Esophagus muscularis mucosa (tissue), 4 donors: ENCODE measurements at regions not wholly inside any gene's neighbourhood (a gene's known extent, or its start where the extent isn't known, plus 50 kb on each side); places are given as distances from the start of the nearest gene placed in this dataset.

Experiments used
- DNase-seq: peaks from one replicate; pipeline ENCODE4 v3.0.0-alpha.2; 2017; ENCODE audit errors: extremely low spot score
- H3K27ac ChIP-seq, 4 donors: fragments of 200-600 bp; sonication (generic); replicated peaks in 1 of 4; 1 replicate in 3 of 4; 2 replicates in 1 of 4; pipeline ENCODE4 v1.5.1; 2016 to 2019; ENCODE audit warnings: mild to moderate bottlenecking in 1 of 4
- H3K27me3 ChIP-seq, 4 donors: fragments of 200-600 bp; sonication (generic); one replicate each; pipeline versions ENCODE4 v1.5.1 to v1.6.0; 2016 to 2019
- H3K36me3 ChIP-seq, 4 donors: fragments of 200-600 bp; sonication (generic); one replicate each; pipeline ENCODE4 v1.5.1; 2016 to 2019
- H3K4me1 ChIP-seq, 4 donors: fragments of 200-600 bp; sonication (generic); one replicate each; pipeline ENCODE4 v1.5.1; 2016 to 2019
- H3K4me3 ChIP-seq, 4 donors: fragments of 200-600 bp; sonication (generic); 1 replicate in 2 of 4; 2 replicates in 2 of 4; pipeline ENCODE4 v1.5.1; 2016 to 2019; ENCODE audit warnings: mild to moderate bottlenecking in 4 of 4, moderate library complexity in 1 of 4
- H3K9me3 ChIP-seq, 4 donors: fragments of 200-600 bp; sonication (generic); 1 replicate in 3 of 4; 2 replicates in 1 of 4; pipeline ENCODE4 v1.5.1; 2016 to 2019
- CTCF ChIP-seq, 3 experiments: fragments of 200-600 bp in 2 of 3; fragments of 450-650 bp in 1 of 3; sonication (generic) in 2 of 3; IDR thresholded peaks; one replicate each; pipeline ENCODE4 v1.5.1; 2017 to 2019; ENCODE audit warnings: antibody characterized with exemption in 3 of 3, mild to moderate bottlenecking in 2 of 3, moderate library complexity in 1 of 3
- EP300 ChIP-seq: sonication (generic); formaldehyde crosslinking; IDR thresholded peaks from one replicate; pipeline ENCODE4 v1.6.1; 2017; ENCODE audit warnings: antibody characterized with exemption
- POLR2A ChIP-seq: fragments of 450-650 bp; IDR thresholded peaks from one replicate; pipeline ENCODE4 v1.6.1; 2017; ENCODE audit warnings: antibody characterized with exemption, moderate library complexity, mild to moderate bottlenecking, low read depth
- POLR2AphosphoS5 ChIP-seq, 2 donors: sonication (generic); formaldehyde crosslinking; IDR thresholded peaks; one replicate each; pipeline ENCODE4 v1.6.1; 2017; ENCODE audit warnings: antibody characterized with exemption in 2 of 2
- WGBS: methylation state at CpG from one replicate; pipeline ENCODE4 v1.1.5; 2018; 5-methylcytosine and 5-hydroxymethylcytosine counted together
- intact Hi-C: fragments of 100-400 bp; cut with DNase I; formaldehyde crosslinking; loops from one replicate; pipeline ENCODE4 v1.15.1; 2023

- H3K4me1 ChIP-seq, result no peaks in the 10 kb centered on the region
- 75% methylated on average over 6 of the region's 6 CpGs for WGBS
- intact Hi-C loops, result no loop called here
- H3K36me3 ChIP-seq, result no peaks in the 10 kb centered on the region
- no peak overlapping the region for H3K4me3 ChIP-seq
- H3K9me3 ChIP-seq, result peaks cover 0 to 9% (median 0%) of the 10 kb centered on the region in 4 donors
- no peak for DNase-seq
- no peak overlapping the region for H3K27ac ChIP-seq
- H3K27me3 ChIP-seq, result no peaks in the 10 kb centered on the region
- TF ChIP-seq POLR2A (no peak), CTCF (IDR thresholded peaks at IDR 0.05) (no peak), POLR2AphosphoS5 (IDR thresholded peaks at IDR 0.05) (no peak), EP300 (no peak)
Observed at GRCh38 chr7:24052572-24053260, 231.3 kb upstream of the NPY start.

- H3K4me1 ChIP-seq, result no peaks in the 10 kb centered on the region
- H3K27me3 ChIP-seq, result no peaks in the 10 kb centered on the region
- no peak overlapping the region for H3K27ac ChIP-seq
- 57% methylated on average over 2 of the region's 2 CpGs for WGBS
- H3K9me3 ChIP-seq, result peaks cover 0 to under 1% (median 0%) of the 10 kb centered on the region in 4 donors
- H3K4me3 ChIP-seq, result no peak overlapping the region
- TF ChIP-seq POLR2A (no peak), POLR2AphosphoS5 (IDR thresholded peaks at IDR 0.05) (no peak), EP300 (no peak), CTCF (IDR thresholded peaks at IDR 0.05) (no peak)
- intact Hi-C loops, result no loop called here
- no peaks in the 10 kb centered on the region for H3K36me3 ChIP-seq
- DNase-seq, result no peak
Observed at GRCh38 chr7:24054236-24054635, 229.8 kb upstream of the NPY start.

- no peak for DNase-seq
- Histone ChIP-seq H3K9me3 (no peaks in the 10 kb centered on the region), H3K36me3 (no peaks in the 10 kb centered on the region), H3K27ac (no peak overlapping the region), H3K27me3 (no peaks in the 10 kb centered on the region), H3K4me3 (no peak overlapping the region), H3K4me1 (no peaks in the 10 kb centered on the region)
- WGBS, result 86% methylated on average over 2 of the region's 2 CpGs
- intact Hi-C loops, result no loop called here
- no peak for TF ChIP-seq EP300
- TF ChIP-seq POLR2AphosphoS5 (IDR thresholded peaks at IDR 0.05), result no peak
- no peak for TF ChIP-seq POLR2A
- no peak for TF ChIP-seq CTCF (IDR thresholded peaks at IDR 0.05)
Observed at GRCh38 chr7:24057243-24057642, 226.7 kb upstream of the NPY start.

- no peaks in the 10 kb centered on the region for H3K9me3 ChIP-seq
- H3K4me1 ChIP-seq, result no peaks in the 10 kb centered on the region
- DNase-seq, result no peak
- no peak overlapping the region for H3K4me3 ChIP-seq
- H3K27me3 ChIP-seq, result no peaks in the 10 kb centered on the region
- intact Hi-C loops, result no loop called here
- 74% methylated on average over 4 of the region's 4 CpGs for WGBS
- no peak for TF ChIP-seq POLR2A
- no peak for TF ChIP-seq CTCF (IDR thresholded peaks at IDR 0.05)
- no peak for TF ChIP-seq EP300
- no peak for TF ChIP-seq POLR2AphosphoS5 (IDR thresholded peaks at IDR 0.05)
- H3K36me3 ChIP-seq, result no peaks in the 10 kb centered on the region
- no peak overlapping the region for H3K27ac ChIP-seq
Observed at GRCh38 chr7:24058953-24059352, 225.0 kb upstream of the NPY start.

GRCh38 chr7:24059775-24060174, 224.2 kb upstream of the NPY start:
- WGBS, result 100% methylated on average over 1 of the region's 12 CpGs
- intact Hi-C loops, result no loop called here
- no peaks in the 10 kb centered on the region for H3K36me3 ChIP-seq
- no peak for DNase-seq
- H3K9me3 ChIP-seq, result no peaks in the 10 kb centered on the region
- no peak overlapping the region for H3K4me3 ChIP-seq
- H3K27ac ChIP-seq, result no peak overlapping the region
- TF ChIP-seq CTCF (IDR thresholded peaks at IDR 0.05) (no peak), EP300 (no peak), POLR2A (no peak), POLR2AphosphoS5 (IDR thresholded peaks at IDR 0.05) (no peak)
- H3K27me3 ChIP-seq, result no peaks in the 10 kb centered on the region
- H3K4me1 ChIP-seq, result no peaks in the 10 kb centered on the region
